CD4-positive, alpha-beta T cell treated with Interferon alpha-2 for 1 hour (primary cell): ENCODE measurements at regions not wholly inside any gene's neighbourhood (a gene's known extent, or its start where the extent isn't known, plus 50 kb on each side); places are given as distances from the start of the nearest gene placed in this dataset.
"Not testable (repeated sequence)": the region's sequence is repeated elsewhere in the genome, so short reads cannot be mapped to it uniquely, and the experiment has no call there.

Experiments used
- DNase-seq, 2 donors: peaks; one replicate each; pipeline ENCODE4 v3.0.0-alpha.2; 2020 to 2022

GRCh38 chr1:87398641-87399040 is 70.0 kb downstream of the LMO4 start:
- no peak for DNase-seq

GRCh38 chr1:87399264-87399663 is 70.6 kb downstream of the LMO4 start:
- DNase-seq, result no peak

DNA sequence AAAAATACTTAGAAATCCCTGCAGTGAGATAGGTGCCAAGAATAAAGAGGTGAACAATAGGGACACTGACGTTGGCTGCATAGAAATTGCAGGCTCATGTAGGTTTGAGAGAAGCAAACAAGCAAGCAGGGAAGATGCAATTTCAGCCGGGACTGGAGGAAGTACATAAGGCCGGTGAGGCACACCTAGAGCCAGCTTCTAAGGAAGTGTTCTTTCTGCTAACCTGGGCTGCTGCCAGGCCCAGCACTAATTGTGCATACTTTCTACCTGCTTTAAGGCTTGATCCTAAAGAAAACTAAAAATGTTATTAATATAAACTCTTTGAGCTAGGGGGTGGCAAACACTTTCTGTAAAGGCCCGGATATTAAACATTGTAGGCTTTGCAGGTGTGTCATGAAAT is 71.0 kb downstream of the LMO4 start:
- no peak for DNase-seq

GRCh38 chr1:87400813-87401212 is 72.1 kb downstream of the LMO4 start:
- no peak for DNase-seq

- no peak for DNase-seq
Measured at GRCh38 chr1:87402241-87403002, 73.7 kb downstream of the LMO4 start.

DNA sequence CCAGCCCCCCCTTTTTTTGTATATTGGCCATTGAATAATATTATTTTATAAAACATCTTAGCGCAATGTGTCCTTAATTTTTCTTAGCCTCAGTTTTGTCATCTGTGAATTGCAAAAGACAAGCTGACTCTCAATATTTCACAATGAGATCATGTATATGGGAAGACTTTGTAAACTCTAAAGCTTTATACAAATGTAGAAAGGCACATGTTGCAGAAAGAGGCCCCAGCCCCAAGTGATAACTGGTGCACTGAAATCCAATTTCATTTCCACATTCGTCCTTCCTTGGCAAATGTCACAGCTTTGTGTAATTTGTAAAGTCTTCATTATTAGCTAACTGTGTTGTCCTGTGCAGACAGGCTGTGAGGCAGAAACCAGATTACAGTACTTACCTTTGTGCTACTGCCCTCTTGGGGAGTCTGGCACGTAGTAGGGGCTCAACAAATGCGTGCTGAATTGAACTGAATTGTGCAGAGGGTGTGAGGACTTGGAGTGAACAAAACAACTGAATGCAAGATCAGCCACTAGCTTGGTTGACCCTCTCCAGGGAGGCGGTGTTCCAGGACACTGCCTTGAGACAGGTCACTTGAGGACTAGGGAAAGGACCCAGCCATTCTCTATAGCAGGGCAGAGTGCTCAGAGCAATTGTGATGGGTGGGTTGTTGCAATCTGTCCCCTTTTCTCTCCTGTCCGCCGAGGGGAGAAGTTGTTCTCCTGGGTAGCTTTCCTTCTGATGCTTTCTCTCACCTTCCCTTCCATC is 74.6 kb downstream of the LMO4 start:
- no peak for DNase-seq

DNA sequence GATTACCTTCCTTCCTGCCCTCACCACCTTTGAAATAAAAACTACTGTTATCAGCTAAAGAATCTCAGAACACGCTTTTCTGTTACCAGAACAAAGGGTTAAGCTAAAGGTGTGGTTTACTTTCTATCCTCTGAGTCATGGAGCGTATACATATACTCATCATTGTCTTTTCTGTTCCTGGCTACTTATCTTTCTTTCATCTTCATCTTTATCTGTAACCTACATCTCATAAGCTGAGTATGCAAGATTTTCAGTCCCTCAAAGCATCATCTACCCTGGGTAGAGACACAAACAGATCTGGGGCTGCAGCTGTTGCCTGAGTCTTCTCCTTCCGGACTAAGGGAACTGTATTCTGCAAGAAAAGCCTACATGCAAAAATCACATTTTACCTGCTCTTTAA is 75.6 kb downstream of the LMO4 start:
- DNase-seq, result peak in 1 of 2 donors; percentile 43

- DNase-seq, result no peak
Measured at GRCh38 chr1:87408665-87409248, 80.1 kb downstream of the LMO4 start.

GRCh38 chr1:87410776-87411480 is 82.2 kb downstream of the LMO4 start:
- no peak for DNase-seq

DNA sequence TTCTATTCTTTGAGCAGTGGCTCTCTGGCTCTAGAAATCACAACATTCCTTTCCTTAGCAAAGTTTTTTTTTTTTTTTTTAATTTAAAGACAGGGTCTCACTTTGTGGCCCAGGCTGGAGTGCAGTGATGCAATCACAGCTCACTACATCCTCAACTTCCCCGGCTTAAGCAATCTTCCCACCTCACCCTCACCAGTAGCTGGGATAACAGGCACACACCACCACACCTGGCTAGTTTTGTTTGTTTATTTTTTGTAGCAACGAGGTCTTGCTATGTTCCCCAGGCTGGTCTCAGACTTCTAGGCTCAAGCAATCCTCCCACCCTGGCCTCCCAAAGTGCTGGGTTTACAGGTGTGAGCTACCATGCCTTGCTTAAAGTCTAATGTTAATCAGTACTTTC is 85.2 kb downstream of the LMO4 start:
- DNase-seq, result not testable (repeated sequence)

- no peak for DNase-seq
Measured at GRCh38 chr1:87418048-87418447, 89.4 kb downstream of the LMO4 start.

DNA sequence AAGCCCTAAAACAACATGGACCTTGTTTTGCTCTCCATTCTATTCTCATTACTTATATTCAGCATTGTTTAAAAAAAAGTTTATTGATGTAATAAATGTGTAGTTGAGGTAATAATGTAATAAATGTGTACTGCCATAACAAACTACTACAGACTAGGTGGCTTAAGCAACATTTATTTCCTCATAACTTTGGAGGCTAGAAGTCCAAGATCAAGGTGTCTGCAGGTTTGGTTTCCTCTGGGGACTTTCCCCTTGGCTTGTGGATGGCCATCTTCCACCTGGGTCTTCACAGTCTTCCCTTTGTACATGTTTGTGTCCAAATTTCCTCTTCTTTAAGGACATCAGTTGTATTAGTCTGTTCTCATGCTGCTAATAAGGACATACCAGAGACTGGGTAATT is 93.1 kb downstream of the LMO4 start:
- no peak for DNase-seq

GRCh38 chr1:87424541-87424940 is 95.9 kb downstream of the LMO4 start:
- DNase-seq, result no peak

DNA sequence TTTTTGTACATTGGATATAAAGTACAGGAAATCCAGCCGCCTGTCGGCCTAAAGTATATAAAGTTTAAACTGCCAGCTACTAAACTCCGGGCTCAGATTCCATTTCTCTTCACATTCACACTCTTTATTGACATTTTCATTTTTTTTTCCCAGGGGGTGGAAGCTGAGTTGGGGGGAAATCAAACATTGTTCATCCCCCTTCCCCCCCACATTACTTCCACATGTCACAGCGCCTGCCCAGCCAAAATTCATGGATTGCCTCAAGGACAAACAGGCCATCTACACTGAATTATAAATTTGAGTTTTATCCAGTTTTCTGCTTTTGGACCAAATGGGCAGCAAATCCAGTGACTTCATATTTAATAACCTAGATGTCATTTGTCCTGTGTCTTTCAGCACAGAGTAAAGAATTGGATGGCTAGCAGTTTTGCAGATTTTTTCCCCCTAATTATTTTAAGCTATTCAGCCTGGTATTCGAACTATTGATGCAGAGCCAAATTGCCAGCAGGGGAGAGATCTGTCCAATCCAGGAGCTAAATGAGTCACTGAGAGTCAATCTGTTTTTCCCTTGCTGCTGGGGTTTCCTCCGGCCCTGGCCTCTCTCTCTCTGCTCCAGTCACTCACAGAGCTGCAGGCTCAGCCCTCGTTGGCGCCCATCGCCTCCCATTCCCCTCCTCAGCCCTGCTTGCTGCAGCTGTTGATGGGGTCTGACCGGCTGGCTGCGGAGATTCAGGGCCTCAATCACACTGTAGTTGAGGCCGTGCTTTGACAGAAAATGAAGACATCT is 98.0 kb downstream of the LMO4 start:
- no peak for DNase-seq

DNA sequence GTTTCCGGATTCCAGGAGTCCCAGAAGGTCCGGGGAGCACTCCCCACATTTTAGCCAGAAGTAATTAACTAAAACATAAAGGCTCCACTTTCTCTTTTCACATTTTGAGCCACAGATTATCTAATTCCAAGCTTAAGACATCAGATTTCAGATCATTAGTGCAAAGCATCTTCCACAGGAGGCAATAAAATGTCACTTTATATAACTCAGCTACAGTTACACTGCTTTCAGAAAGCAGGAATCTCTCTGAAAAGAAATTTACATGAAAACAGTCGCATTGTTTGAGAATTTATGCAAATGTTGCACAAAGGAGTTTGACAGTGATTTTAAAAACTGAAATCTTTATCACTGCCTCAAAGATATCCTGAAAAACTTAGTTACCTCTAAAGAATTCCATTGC is 99.7 kb downstream of the LMO4 start:
- DNase-seq, result no peak

GRCh38 chr1:87428883-87429282 is 100.2 kb downstream of the LMO4 start:
- DNase-seq, result no peak

DNA sequence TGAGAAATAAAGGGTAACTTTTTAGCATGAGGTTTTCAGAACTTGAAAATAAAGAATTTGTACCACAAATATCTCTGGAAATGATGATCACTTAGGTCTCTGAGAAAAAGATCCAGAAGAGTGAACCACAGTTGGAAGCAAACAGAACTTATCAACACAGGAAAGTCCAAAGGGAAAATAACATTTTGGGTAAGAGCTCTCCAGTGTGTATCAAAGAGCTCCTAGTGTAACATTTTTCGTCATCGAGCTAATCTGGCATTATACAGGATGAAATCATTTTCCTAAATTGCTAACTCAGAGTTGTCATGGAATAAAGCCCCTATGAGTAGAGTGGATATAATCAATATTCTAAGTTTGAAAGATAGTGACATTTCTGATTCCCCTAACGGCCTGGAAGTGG is 104.0 kb downstream of the LMO4 start:
- no peak for DNase-seq

GRCh38 chr1:87433101-87433500 is 104.4 kb downstream of the LMO4 start:
- DNase-seq, result not testable (repeated sequence)

GRCh38 chr1:87435484-87435883 is 106.8 kb downstream of the LMO4 start:
- DNase-seq, result no peak

DNA sequence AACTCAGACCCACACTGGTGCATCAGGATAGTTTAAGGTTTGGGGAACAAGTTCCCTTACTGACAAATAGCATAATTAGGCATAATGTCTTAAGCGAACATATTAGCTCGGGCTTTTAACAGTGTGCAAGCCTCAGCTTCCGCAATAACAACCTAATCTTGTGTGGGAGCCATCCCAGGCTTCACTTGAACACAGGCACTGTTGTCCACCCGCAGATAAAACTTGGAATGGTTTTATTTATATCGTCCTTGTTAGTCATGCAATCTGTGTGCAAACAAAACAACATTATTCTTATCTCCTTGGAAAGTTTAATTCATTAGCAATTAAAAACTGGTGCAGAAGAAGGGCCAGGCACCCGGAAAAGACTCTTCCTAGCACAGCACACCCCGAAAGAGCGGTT is 107.4 kb downstream of the LMO4 start:
- not testable (repeated sequence) for DNase-seq

DNA sequence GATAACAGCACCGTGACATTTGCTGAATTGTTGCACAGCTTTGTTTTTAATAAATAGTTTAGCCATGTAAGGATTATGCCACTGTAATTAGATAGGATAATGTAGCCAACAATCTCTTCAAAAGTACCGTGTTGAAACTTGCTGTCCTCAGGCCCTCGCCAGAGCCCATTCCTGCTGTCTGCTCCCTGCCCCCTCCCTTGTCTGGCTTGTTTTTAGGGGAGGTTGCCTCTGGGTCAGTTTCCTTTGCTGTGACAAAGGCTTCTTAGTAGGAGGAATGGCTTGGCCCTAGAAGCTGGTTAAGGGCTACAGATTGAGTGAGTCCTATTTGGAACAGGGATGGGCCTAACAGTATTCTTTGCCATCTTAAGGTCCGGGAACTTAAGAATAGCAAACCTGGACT is 107.9 kb downstream of the LMO4 start:
- no peak for DNase-seq

- DNase-seq, result no peak
Measured at GRCh38 chr1:87437663-87438295, 109.1 kb downstream of the LMO4 start.
